HG02588 (cell line): ENCODE measurements at regions not wholly inside any gene's neighbourhood (a gene's known extent, or its start where the extent isn't known, plus 50 kb on each side); places are given as distances from the start of the nearest gene placed in this dataset.

Source experiments
- ATAC-seq: cut with Tn5 transposase; IDR thresholded peaks from one replicate; pipeline ENCODE4 v1.9.1; 2021; ENCODE audit warnings: mild to moderate bottlenecking, moderate library complexity; ENCODE audit not compliant: unreplicated experiment

GRCh38 chr5:3734632-3735031, 139.0 kb downstream of the IRX1 start:
- ATAC-seq = no peak

- no peak for ATAC-seq
Observed at GRCh38 chr5:3736466-3736865, 140.8 kb downstream of the IRX1 start.

- no peak for ATAC-seq
Observed at GRCh38 chr5:3736926-3737325, 141.3 kb downstream of the IRX1 start.

GRCh38 chr5:3738919-3739318, 143.3 kb downstream of the IRX1 start:
- no peak for ATAC-seq

- no peak for ATAC-seq
Observed at GRCh38 chr5:3740546-3741373, 145.1 kb downstream of the IRX1 start.

GRCh38 chr5:3741374-3741770, 145.7 kb downstream of the IRX1 start:
- no peak for ATAC-seq

GRCh38 chr5:3742750-3743149, 147.1 kb downstream of the IRX1 start:
- no peak for ATAC-seq

- ATAC-seq = no peak
Observed at GRCh38 chr5:3751846-3752245, 156.2 kb downstream of the IRX1 start.

- ATAC-seq = no peak
Observed at GRCh38 chr5:3778000-3778550, 182.4 kb downstream of the IRX1 start.

- no peak for ATAC-seq
Observed at GRCh38 chr5:3778945-3779344, 183.3 kb downstream of the IRX1 start.

GRCh38 chr5:3780278-3780677, 184.6 kb downstream of the IRX1 start:
- ATAC-seq = no peak

GRCh38 chr5:3780907-3781306, 185.3 kb downstream of the IRX1 start:
- ATAC-seq = no peak

GRCh38 chr5:3784854-3785253, 189.2 kb downstream of the IRX1 start:
- ATAC-seq = no peak

GRCh38 chr5:3786165-3786564, 190.5 kb downstream of the IRX1 start:
- no peak for ATAC-seq

- ATAC-seq = no peak
Observed at GRCh38 chr5:3786891-3787430, 191.3 kb downstream of the IRX1 start.

- ATAC-seq = no peak
Observed at GRCh38 chr5:3787604-3788003, 192.0 kb downstream of the IRX1 start.

- ATAC-seq = no peak
Observed at GRCh38 chr5:3789519-3790193, 194.0 kb downstream of the IRX1 start.

GRCh38 chr5:3793162-3793561, 197.5 kb downstream of the IRX1 start:
- ATAC-seq = no peak

GRCh38 chr5:3794611-3795010, 199.0 kb downstream of the IRX1 start:
- ATAC-seq = no peak

- no peak for ATAC-seq
Observed at GRCh38 chr5:3796736-3797135, 201.1 kb downstream of the IRX1 start.

GRCh38 chr5:3801967-3802366, 206.3 kb downstream of the IRX1 start:
- ATAC-seq = no peak

GRCh38 chr5:3809455-3809854, 213.8 kb downstream of the IRX1 start:
- ATAC-seq = no peak
